ENCODE measurements at regions not wholly inside any gene's neighbourhood (a gene's known extent, or its start where the extent isn't known, plus 50 kb on each side); places are given as distances from the start of the nearest gene placed in this dataset.

GRCh38 chr15:96119734-96120133 is 210.8 kb upstream of the NR2F2 start (continued):
- TF ChIP-seq CHD7 (IDR thresholded peaks at IDR 0.05; ENCODE audit: insufficient replicate concordance, low read length) (no peak), TBP (IDR thresholded peaks at IDR 0.05; ENCODE audit: low read depth, low read length) (no peak), POU5F1 (IDR thresholded peaks at IDR 0.05; ENCODE audit: low read depth, low read length) (no peak)

Data from H1 (cell line).